ENCODE measurements at regions not wholly inside any gene's neighbourhood (a gene's known extent, or its start where the extent isn't known, plus 50 kb on each side); places are given as distances from the start of the nearest gene placed in this dataset.

DNA sequence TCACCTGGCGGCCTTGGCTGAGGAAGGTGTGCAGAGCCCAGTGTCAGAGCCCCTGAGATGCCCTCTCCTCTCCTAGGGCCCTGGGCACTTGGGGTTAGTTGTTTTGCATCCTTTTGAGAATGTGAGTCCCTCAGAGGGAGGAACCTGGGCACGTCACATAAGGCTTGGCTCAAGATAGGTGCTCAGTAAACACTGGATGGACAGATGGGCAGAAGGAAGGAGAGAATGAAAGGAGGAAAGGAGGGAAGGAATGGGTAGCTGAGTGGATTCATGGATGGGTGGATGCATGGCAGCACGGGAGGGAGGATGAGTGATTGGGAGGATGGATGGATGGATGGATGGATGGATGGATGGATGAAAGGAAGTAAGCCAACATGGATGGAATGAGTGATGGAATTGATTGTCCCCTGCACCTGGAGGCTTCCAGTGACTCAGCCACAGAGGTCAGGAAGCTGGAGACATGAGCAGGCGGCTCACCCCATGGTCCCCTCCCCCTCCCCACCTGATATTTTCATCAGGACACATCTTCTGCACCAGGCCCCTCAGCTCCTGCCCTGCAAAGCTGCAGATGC lies 62.2 kb downstream of the IGLL1 start:
- H4K20me1 ChIP-seq (ENCODE audit: insufficient read depth, low read length): no peaks in the 10 kb centered on the region
- ChIA-PET CTCF (ENCODE audit: unreplicated experiment) (no interaction called here), POLR2A (no interaction called here)
- H3K9me3 ChIP-seq (ENCODE audit: low read length): no peaks in the 10 kb centered on the region
- H3K79me2 ChIP-seq (ENCODE audit: insufficient read depth, low read depth, low read length): no peaks in the 10 kb centered on the region
- H3K9me2 ChIP-seq (ENCODE audit: insufficient read depth, low read length): no peaks in the 10 kb centered on the region
- no peak overlapping the region for H3K4me3 ChIP-seq (ENCODE audit: low read depth, low read length, poor library complexity, severe bottlenecking)
- H3K4me2 ChIP-seq (ENCODE audit: low read length): no peak overlapping the region
- no peak overlapping the region for H3K27ac ChIP-seq (ENCODE audit: low read depth, low read length, poor library complexity, severe bottlenecking)
- H3K4me1 ChIP-seq (ENCODE audit: insufficient read depth, low read length, poor library complexity, severe bottlenecking): peaks cover 38% of the 10 kb centered on the region
- BruUV-seq (replicated peaks): no TSS peak
- DNase-seq (ENCODE audit: low spot score): no peak
- no peaks in the 10 kb centered on the region for H3K36me3 ChIP-seq (ENCODE audit: insufficient read depth, low read length)
- no peak for TF ChIP-seq CTCF (conservative IDR thresholded peaks at IDR 0.05; ENCODE audit: low read length)
- TF ChIP-seq EZH2phosphoT487 (IDR thresholded peaks at IDR 0.05; ENCODE audit: borderline replicate concordance, low read depth, low read length): no peak
- H2AFZ ChIP-seq (ENCODE audit: low read length): no peak overlapping the region
- intact Hi-C loops (cut with micrococcal nuclease; ENCODE audit: unreplicated experiment): no loop called here

- no TSS peak for BruUV-seq (replicated peaks)
- TF ChIP-seq EZH2phosphoT487 (IDR thresholded peaks at IDR 0.05; ENCODE audit: borderline replicate concordance, low read depth, low read length) (no peak), CTCF (conservative IDR thresholded peaks at IDR 0.05; ENCODE audit: low read length) (no peak)
- no peaks in the 10 kb centered on the region for H4K20me1 ChIP-seq (ENCODE audit: insufficient read depth, low read length)
- ChIA-PET POLR2A (interaction anchor here (0.6 to 1.1 kb wide), 2 partner anchors 25 to 274 kb away, joined by 3 read pairs; no protein-coding TSS in a partner anchor), CTCF (ENCODE audit: unreplicated experiment) (interaction anchor here (0.6 kb wide), 1 partner anchor 333 kb away, joined by 3 read pairs; no protein-coding TSS in a partner anchor)
- no peak overlapping the region for H3K27ac ChIP-seq (ENCODE audit: low read depth, low read length, poor library complexity, severe bottlenecking)
- H3K4me2 ChIP-seq (ENCODE audit: low read length): no peak overlapping the region
- H2AFZ ChIP-seq (ENCODE audit: low read length): no peak overlapping the region
- no peak overlapping the region for H3K4me3 ChIP-seq (ENCODE audit: low read depth, low read length, poor library complexity, severe bottlenecking)
- H3K9me3 ChIP-seq (ENCODE audit: low read length): no peaks in the 10 kb centered on the region
- peaks cover 28% of the 10 kb centered on the region for H3K4me1 ChIP-seq (ENCODE audit: insufficient read depth, low read length, poor library complexity, severe bottlenecking)
- intact Hi-C loops (cut with micrococcal nuclease; ENCODE audit: unreplicated experiment): no loop called here
- no peaks in the 10 kb centered on the region for H3K9me2 ChIP-seq (ENCODE audit: insufficient read depth, low read length)
- no peaks in the 10 kb centered on the region for H3K36me3 ChIP-seq (ENCODE audit: insufficient read depth, low read length)
- H3K79me2 ChIP-seq (ENCODE audit: insufficient read depth, low read depth, low read length): no peaks in the 10 kb centered on the region
- no peak for DNase-seq (ENCODE audit: low spot score)
Measured at GRCh38 chr22:23516304-23516703, 63.8 kb downstream of the IGLL1 start.

- H4K20me1 ChIP-seq (ENCODE audit: insufficient read depth, low read length): no peaks in the 10 kb centered on the region
- TF ChIP-seq CTCF (conservative IDR thresholded peaks at IDR 0.05; ENCODE audit: low read length): 0 out of 2 replicates have a peak, but pooled peaks have one; percentile 37
- no peak for TF ChIP-seq EZH2phosphoT487 (IDR thresholded peaks at IDR 0.05; ENCODE audit: borderline replicate concordance, low read depth, low read length)
- no peaks in the 10 kb centered on the region for H3K9me3 ChIP-seq (ENCODE audit: low read length)
- H3K27ac ChIP-seq (ENCODE audit: low read depth, low read length, poor library complexity, severe bottlenecking): no peak overlapping the region
- no peak overlapping the region for H3K4me3 ChIP-seq (ENCODE audit: low read depth, low read length, poor library complexity, severe bottlenecking)
- peaks cover 26% of the 10 kb centered on the region for H3K4me1 ChIP-seq (ENCODE audit: insufficient read depth, low read length, poor library complexity, severe bottlenecking)
- POLR2A ChIA-PET: no interaction called here
- H3K79me2 ChIP-seq (ENCODE audit: insufficient read depth, low read depth, low read length): no peaks in the 10 kb centered on the region
- H3K9me2 ChIP-seq (ENCODE audit: insufficient read depth, low read length): no peaks in the 10 kb centered on the region
- intact Hi-C loops (cut with micrococcal nuclease; ENCODE audit: unreplicated experiment): no loop called here
- no TSS peak for BruUV-seq (replicated peaks)
- H3K4me2 ChIP-seq (ENCODE audit: low read length): no peak overlapping the region
- CTCF ChIA-PET (ENCODE audit: unreplicated experiment): interaction anchor here (0.5 kb wide), 1 partner anchor 335 kb away, joined by 3 read pairs; no protein-coding TSS in a partner anchor
- H2AFZ ChIP-seq (ENCODE audit: low read length): no peak overlapping the region; the same call in 1 of the 2 replicates
- no peaks in the 10 kb centered on the region for H3K36me3 ChIP-seq (ENCODE audit: insufficient read depth, low read length)
- no peak for DNase-seq (ENCODE audit: low spot score)
Measured at GRCh38 chr22:23514322-23515038, 65.6 kb downstream of the IGLL1 start.

All from OCI-LY7 (cell line).